ENCODE measurements at regions not wholly inside any gene's neighbourhood (a gene's known extent, or its start where the extent isn't known, plus 50 kb on each side); places are given as distances from the start of the nearest gene placed in this dataset.
"Not testable (repeated sequence)": the region's sequence is repeated elsewhere in the genome, so short reads cannot be mapped to it uniquely, and the experiment has no call there.

DNA sequence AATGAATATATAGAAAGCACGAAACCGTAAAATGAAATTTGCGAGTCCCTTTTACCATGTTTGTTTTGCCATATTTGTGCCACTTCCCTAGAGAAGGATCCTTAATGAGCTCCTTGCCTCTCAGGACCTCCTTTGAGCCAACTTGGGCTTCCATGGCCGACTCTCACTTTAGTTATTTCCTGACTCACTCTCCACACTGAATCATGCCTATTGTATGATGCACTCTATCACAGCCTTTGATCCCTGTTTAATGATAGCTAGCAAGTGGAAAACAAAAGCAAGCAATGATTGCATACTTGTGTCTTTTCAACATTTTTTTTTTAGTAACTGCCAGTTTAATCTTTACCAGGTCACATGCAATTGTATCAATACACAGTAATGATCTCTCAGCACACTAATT is 153.2 kb downstream of the CCER1 start:
- H3K9me3 ChIP-seq, result peaks cover 0 to 13% (median 0%) of the 10 kb centered on the region in 11 donors
- TF ChIP-seq, protein P1, sequence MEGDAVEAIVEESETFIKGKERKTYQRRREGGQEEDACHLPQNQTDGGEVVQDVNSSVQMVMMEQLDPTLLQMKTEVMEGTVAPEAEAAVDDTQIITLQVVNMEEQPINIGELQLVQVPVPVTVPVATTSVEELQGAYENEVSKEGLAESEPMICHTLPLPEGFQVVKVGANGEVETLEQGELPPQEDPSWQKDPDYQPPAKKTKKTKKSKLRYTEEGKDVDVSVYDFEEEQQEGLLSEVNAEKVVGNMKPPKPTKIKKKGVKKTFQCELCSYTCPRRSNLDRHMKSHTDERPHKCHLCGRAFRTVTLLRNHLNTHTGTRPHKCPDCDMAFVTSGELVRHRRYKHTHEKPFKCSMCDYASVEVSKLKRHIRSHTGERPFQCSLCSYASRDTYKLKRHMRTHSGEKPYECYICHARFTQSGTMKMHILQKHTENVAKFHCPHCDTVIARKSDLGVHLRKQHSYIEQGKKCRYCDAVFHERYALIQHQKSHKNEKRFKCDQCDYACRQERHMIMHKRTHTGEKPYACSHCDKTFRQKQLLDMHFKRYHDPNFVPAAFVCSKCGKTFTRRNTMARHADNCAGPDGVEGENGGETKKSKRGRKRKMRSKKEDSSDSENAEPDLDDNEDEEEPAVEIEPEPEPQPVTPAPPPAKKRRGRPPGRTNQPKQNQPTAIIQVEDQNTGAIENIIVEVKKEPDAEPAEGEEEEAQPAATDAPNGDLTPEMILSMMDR (IDR thresholded peaks at IDR 0.05), result no peak

GRCh38 chr12:90794212-90794611 is 160.8 kb downstream of the CCER1 start:
- H3K4me3 ChIP-seq, result no peak overlapping the region
- WGBS, 2 donors, result 43 to 81% methylated on average over 2 of the region's 2 CpGs
- TF ChIP-seq, protein P1 (IDR thresholded peaks at IDR 0.05), result no peak
- no peaks in the 10 kb centered on the region for H3K4me1 ChIP-seq
- ATAC-seq (no peak), DNase-seq (no peak)
- intact Hi-C loops (cut with DNase I), result no loop called here
- no peak overlapping the region for H3K27ac ChIP-seq
- H3K9me3 ChIP-seq, result peaks cover 0 to 8% (median 0%) of the 10 kb centered on the region in 11 donors
- no peaks in the 10 kb centered on the region for H3K27me3 ChIP-seq
- H3K36me3 ChIP-seq, result no peaks in the 10 kb centered on the region

More for the DNA sequence above, 153.2 kb downstream of the CCER1 start:
- no peak overlapping the region for H3K4me3 ChIP-seq
- H3K4me1 ChIP-seq, result no peaks in the 10 kb centered on the region
- no peak overlapping the region for H3K27ac ChIP-seq
- H3K27me3 ChIP-seq, result no peaks in the 10 kb centered on the region
- intact Hi-C loops (cut with DNase I), result no loop called here
- 88 to 89% methylated on average over 4 of the region's 4 CpGs for WGBS, 2 donors
- no peaks in the 10 kb centered on the region for H3K36me3 ChIP-seq
- no peak for ATAC-seq
- DNase-seq, result no peak

- ATAC-seq; intact Hi-C loops (cut with DNase I); H3K27ac ChIP-seq; DNase-seq; H3K36me3 ChIP-seq; H3K9me3 ChIP-seq; H3K4me1 ChIP-seq; H3K4me3 ChIP-seq; H3K27me3 ChIP-seq: not testable (repeated sequence)
- 65 to 87% methylated on average over 1 of the region's 1 CpG for WGBS, 2 donors
These were observed 162.3 kb downstream of the CCER1 start for GRCh38 chr12:90792718-90793117.

DNA sequence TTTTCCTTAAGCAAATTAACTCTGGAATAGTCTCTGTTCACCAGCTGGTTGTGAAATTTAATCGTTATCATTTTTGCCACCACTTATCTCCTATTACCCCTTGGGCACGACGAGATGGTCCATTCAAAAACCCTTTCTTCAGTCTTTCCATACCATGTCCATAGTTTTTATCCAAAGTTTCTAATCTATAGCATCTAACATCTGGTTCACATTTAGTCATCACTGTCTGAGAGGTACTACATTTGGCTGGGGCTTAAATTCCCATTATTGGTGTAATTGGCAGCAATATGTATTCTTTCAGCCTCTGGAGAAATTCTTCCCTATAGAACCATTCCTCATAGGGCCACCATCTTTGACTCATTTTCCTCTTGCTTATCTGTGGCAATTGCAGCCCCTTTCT is 163.5 kb downstream of the CCER1 start:
- TF ChIP-seq, protein P1 (IDR thresholded peaks at IDR 0.05), result no peak
- no peak overlapping the region for H3K4me3 ChIP-seq
- H3K27me3 ChIP-seq, result no peaks in the 10 kb centered on the region
- H3K4me1 ChIP-seq, result no peaks in the 10 kb centered on the region
- no peak for ATAC-seq
- no peaks in the 10 kb centered on the region for H3K36me3 ChIP-seq
- intact Hi-C loops (cut with DNase I), result no loop called here
- WGBS, 2 donors, result 79 to 85% methylated on average over 3 of the region's 3 CpGs
- peaks cover 0 to 8% (median 0%) of the 10 kb centered on the region in 11 donors for H3K9me3 ChIP-seq
- no peak for DNase-seq
- no peak overlapping the region for H3K27ac ChIP-seq

- WGBS, 2 donors, result 77 to 81% methylated on average over 4 of the region's 4 CpGs
- intact Hi-C loops (cut with DNase I), result no loop called here
- Histone ChIP-seq H3K4me1 (no peaks in the 10 kb centered on the region), H3K27me3 (no peaks in the 10 kb centered on the region), H3K27ac (no peak overlapping the region), H3K36me3 (no peaks in the 10 kb centered on the region), H3K9me3 (peaks cover 0 to 8% (median 0%) of the 10 kb centered on the region in 11 donors), H3K4me3 (no peak overlapping the region)
- ATAC-seq (no peak), DNase-seq (no peak)
- TF ChIP-seq, protein P1 (IDR thresholded peaks at IDR 0.05), result no peak
These were observed 164.2 kb downstream of the CCER1 start for GRCh38 chr12:90790747-90791146.

Data from heart right ventricle (tissue), 16 donors.